HS-27A (cell line): ENCODE measurements at regions not wholly inside any gene's neighbourhood (a gene's known extent, or its start where the extent isn't known, plus 50 kb on each side); places are given as distances from the start of the nearest gene placed in this dataset.

Source experiments
- DNase-seq: peaks from one replicate; pipeline ENCODE4 v3.0.0-alpha.2; 2012; ENCODE audit warnings: low read depth, missing footprints

DNA sequence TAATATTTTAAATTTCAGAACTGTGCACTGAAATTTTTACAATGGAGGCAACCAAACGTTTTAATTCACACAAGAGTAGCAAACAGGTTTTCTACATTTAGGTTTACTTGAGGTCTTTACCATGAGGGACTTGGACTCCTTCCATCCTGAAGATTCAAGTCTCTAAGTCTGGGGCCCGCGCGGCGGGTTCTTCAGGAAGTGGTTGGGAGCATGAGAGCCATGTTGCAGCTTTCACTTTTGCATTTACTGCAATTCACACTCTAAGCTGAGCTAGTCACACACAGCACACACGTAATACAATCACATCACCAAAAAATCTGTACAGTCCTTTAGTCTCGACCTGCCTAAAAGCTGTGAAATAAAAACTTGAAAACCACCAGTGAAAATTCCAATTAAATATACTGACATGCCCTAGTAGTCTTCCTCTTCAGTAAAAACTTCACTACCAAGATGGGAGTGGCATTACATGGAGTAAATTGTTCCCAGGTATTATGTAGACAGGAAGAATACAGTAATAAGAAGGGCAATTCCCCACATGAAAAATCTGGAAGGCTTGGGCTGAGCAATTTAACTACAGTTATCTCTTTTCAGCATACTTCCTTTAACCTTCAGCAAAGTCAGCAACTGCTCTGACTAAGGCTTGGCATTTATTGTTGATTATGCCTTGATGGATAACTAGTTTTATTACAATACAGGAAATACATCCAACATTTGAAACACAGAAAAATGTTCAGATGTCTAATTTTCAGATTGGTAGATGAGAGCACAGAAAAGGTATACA lies 571.1 kb upstream of the DIPK2B start:
- no peak for DNase-seq

DNA sequence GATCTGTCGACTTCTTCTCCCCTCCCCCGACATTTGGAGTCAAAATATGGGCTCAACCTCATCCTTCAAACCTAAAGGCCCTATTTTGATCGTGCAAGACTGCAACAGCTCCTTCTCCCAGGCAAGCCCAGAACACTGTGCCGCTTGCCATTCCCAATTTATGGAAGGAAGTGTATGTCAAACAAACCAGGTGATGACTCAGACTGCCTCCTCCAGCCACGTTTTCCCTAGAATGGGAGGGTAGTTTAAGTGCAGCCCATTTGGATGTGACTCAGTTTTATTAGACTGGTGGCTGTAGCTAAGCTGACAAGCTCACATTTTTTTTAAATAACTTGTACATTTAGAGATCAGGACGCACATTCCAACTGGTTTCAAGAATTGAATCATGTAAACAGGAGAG lies 570.4 kb upstream of the DIPK2B start:
- DNase-seq = peak; percentile 79

DNA sequence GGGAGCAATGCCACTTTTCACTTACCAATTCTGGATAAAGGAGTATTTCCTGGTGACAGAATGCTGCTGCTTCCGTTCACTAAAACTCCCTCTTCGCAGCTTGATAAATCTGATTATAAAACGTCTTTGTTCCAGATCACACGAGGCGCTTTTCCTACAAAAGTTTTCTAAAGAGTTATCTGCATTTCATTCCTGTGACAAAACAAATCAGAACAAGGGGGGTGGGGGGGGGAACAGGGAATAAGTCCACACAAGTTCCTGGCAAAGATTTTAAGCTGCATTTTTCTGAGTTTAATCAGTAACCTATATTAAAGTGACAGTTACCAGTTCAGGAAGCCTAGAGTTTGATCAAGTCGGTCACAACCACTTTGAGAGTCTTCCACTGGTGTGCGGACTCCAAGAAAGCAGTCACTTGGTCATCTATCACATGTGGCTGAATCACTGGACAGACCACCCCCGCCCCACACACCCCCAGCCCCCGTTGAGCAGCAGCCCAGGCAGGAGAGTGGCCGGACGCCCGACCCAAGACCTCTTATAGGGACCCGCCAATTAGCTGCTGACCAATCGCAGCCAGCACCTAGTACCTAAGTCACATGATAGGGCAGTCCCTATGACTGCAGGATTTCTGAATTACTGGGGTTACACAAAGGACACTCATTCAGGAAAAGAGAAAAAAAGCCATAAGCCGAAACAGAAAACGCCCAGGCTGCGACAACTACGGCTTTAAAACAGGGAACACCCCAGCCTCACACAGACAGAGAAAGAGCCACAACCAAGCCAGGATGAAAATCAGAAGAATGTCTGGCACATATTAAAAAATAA lies 569.3 kb upstream of the DIPK2B start:
- DNase-seq = peak; percentile 55

DNA sequence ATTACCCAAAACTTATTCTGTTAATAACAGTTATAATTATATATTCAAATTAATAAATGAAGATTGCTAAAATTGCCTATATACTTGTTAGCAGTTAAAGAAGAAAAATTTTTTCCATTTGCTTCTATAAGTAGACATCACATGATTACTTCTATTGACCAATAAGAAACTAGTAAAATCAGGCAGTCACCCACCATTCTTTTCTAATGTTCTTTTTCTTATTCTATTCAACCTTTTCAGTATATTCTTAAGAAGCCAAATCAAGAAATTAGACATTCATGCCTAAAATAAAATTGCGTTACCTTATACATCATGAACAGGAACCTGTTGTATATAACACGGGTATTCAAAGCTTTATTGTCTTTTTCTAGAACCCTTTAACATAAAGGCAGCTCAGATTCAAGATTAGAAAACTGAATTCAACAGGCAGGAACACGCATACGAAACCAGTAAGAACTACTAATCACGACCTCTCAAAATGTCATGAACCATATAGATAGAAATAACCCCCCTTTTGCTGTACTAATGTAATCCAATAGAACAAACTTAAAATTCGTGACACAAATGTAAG lies 568.1 kb upstream of the DIPK2B start:
- DNase-seq = no peak

DNA sequence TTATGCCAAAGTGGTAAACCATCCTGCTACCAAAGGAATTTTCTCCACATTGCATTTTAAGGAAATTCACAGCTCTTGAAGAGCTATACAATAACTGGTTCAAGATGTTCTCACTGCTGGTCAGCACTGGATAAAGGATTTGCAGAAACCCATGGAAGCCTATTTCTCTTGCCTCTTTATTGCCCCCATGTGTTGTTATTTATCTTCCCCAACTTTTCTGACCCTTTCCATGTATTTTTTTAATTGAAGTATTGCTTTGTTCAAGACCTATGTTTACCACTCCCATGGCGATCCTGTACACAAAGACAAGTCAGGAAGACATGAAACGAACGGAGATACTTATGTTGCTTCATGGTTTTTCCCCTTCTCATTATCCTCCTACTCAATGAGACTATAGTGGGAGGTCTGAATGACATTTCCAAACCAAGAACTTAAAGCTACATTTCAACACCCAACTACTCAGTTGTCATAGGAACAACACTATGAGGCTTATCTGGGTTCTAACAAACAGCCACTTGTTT lies 566.4 kb upstream of the DIPK2B start:
- DNase-seq = no peak

DNA sequence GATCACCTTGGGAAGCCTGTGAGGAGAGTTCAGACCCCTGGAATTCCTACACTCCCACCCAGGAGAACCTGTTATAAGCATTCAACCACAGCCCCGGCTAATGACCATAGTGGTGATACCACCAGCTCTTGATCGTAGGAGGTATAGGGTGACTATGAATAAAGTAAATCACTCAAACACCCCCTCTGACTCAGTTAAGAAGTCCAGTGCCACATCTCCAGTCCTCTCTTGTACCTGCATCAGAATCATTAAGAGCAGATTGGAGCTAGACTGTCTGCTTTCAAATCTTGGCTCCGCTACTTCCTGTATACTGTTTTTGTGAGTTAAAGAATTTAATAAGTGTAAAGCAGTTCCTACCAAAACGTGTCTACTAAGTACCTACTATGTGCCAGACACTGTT lies 565.1 kb upstream of the DIPK2B start:
- no peak for DNase-seq

DNA sequence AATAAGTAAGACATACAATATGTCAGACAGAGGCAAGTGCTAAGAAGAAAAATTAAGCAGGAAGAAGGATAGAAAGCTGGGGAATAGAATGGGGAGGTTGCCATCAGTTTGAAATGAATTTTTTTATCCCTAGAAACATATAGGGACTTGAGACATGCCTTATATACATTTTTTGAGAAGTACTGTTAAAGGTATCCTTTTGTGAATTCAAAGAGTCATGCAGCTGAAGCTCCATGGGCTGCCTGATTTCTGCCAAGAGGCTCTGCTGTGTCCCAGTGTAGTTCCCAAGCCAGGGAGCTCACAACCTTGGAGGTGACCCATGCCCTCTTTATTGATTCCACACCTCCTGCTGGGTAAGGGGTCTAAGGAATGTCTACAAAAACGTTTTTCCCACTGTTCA lies 564.6 kb upstream of the DIPK2B start:
- no peak for DNase-seq

DNA sequence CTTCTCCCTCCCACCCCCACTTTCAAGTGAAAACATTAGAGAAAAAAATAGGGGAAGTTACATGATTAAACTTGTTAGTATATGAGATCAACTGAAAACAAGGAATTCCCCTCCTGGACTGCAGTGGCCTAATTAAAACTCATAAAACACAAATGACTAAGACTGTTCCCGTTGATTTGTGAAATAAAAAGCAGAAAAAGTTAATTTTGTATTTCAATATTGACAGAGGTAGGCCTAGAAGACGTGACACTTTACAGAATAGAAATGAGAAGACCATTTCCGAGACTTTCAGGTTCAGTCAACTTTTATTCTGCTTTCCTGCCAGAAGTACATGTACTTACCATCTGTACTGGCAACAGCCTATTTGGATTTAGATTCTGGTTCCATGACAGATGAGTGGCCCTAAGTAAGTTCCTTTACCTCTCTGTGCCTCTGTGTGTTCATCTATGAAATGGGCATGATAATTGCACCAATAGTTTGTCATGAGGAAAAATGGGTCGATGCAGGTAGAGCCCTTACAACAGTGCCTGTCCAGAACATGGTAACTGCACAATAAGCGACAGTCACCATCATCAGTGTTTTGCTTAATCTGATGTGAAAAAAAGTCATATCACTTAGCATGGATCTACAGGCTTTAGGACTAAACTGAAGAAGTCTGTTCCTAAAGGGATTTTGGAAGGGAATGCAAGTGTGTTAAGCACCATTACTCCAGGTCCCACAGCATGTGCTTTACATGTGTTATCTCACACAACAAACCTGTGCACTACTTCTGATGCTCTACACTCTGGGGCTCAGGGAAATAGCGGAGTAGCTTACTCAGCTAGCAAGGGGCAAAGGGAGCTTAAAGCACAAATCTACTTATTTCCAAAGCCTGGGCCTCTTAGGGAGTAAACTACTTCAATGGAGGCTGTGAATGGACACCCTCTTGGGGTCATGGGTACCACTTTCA lies 562.3 kb upstream of the DIPK2B start:
- no peak for DNase-seq

DNA sequence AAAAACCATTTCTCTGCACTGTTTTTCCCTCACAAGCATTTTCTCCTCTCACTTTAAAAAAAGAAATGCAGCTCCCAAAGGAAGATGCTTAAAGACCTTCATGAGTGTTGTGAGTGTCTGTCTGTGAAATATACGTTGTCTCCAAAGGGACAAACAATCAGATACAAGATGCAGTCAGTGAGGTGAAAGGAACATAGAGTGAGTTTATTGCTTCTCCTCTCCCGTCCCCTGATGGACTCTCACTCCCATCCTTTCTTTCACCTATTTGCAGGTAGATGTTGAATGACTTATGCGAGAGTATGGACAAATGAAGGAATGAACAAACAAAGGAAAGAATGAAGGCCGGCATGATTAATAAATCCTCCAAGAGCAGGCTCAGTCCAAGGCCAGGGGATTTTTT lies 561.2 kb upstream of the DIPK2B start:
- DNase-seq = no peak

DNA sequence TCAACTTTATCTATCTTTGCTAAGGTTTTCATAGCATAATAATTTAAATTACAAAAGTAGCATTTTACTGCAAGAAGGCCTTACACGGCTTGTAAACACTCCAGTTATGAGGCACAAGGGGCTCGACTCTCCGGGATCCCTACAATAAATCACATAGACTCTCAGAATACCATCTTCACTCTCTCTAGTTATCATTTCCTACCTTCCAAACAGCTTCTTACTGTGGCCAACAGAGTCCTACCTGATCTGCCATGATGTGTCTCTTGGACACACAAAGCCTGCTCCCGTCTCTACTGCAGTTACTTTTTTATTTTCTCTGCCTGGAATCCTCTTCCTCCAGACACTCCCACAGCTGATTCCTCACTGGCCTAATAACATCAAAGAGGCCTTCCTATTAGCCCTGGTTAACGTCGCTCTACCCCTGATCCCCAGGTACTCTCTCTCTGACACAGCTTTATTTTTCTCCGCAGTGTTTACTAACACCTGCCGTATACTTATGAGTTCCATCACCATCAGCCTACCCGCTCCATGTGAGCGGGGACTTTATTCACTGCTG lies 559.6 kb upstream of the DIPK2B start:
- no peak for DNase-seq

DNA sequence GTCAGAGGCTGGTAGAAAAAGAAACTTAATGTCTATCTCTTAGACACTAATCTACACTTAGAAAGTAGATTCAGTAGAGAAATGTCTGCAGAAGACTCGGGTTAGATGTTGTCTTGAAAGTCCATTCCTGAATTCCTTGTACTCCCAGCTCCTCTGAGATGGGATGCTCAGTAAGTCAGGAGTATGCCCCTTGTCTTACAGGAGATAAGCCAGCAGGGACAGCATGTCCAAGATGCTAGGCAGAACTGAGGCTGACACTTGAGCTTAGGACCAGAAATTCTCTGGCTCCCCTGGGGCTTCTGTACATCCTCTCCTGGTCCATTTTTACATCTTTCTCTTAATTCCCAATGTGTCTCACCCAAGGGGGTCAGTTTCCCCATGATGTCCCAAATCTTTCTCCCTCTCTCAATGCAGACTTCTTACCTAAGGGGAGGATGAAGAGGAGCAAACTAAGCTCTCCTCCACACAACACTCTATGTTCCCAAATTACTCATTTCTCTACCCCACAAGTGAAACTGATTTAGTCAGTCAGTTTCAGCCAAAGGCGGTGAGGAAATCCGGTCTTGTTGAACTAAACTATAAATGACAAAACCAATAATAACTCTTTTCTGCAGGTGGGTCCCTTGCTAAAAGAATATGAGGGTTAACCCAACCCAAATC lies 558.2 kb upstream of the DIPK2B start:
- no peak for DNase-seq

DNA sequence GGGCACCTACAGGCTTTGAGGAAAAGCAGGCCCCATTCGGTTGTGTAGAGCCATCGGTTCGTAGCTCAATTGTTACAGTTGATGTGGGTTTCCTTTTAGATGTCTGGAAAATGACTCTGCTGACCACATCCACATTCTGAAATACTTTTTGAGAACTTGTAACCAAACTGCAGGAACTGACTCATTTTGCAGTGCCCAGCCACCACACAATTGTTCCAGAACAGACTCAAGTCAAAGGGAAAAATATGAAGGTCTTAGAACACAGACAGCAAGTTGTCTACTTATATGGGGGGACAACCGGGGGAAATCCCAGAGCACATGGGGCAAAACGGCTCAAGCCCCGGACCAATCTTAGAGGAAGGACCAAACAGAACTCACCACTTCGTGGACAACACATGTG lies 557.6 kb upstream of the DIPK2B start:
- peak; percentile 59 for DNase-seq

DNA sequence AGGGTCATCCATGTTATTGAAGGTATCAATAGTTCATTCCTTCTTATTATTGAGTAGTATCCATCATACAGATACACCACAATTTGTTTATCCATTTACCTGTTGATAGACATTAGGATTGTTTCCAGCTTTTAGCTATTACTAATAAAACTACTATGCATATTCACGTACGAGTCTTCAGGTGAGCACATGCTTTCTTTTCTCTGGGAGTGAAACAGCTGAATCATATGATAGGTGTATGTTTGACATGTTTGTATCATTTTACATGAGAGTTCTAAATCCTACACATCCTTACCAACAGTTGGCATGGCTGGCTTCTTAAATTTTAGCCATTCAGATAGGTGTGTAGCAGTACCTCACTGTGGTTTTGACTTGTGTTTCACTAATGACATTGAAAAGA lies 556.6 kb upstream of the DIPK2B start:
- DNase-seq = no peak

DNA sequence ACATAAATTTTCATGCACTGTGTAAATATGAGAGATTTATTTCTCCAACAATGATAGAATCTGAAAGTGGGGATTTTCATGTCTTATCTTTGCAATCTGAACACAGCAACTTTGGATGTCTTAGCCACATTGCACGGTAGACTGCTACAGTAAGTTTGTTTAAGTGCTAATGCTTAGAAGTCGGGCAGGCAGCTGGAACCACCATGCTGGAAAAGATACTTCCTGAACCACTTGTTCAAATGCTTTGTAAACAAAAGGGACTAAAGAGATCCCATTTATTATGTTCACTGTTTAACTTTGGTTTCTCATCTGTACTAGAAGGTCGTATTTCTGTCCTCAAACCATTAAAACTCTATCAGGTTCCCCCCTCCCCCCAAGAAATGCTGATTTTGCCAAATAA lies 555.9 kb upstream of the DIPK2B start:
- no peak for DNase-seq

DNA sequence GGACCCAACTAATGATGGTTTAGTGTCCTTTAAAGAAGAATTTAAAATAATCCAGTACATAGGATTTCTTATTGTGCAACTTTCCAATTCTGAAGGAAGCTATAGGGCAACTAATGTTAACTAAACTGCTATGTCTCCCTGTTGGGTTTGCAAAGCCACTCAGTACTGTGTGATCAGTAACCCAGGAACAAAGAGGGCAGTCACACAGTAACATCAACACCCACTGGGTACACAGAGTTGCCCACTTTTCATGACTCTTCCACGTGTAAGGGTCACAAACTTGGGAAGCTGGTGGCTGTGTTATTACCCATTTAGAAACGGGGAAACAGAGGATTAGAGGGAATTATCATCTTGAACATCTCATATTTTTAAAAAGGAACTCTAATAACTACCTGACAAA lies 555.0 kb upstream of the DIPK2B start:
- no peak for DNase-seq

DNA sequence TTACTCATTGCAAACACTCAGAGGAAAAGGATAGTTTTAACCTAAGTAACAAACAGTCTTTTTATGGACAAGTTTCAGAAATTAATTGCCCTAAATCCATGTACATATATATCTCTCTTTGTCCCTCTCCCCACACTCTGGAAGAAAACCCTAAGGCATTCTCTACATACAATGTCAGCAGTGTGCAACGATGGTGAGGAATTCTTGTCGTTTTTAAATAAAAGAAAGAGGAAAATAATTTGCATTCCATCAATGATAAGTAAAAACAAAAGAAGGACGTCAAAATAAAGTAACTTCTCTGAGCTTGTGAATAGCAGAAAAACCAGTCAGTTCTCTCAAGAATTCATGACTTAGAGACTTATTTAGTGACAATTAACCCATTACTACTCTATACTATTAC lies 550.5 kb upstream of the DIPK2B start:
- no peak for DNase-seq

DNA sequence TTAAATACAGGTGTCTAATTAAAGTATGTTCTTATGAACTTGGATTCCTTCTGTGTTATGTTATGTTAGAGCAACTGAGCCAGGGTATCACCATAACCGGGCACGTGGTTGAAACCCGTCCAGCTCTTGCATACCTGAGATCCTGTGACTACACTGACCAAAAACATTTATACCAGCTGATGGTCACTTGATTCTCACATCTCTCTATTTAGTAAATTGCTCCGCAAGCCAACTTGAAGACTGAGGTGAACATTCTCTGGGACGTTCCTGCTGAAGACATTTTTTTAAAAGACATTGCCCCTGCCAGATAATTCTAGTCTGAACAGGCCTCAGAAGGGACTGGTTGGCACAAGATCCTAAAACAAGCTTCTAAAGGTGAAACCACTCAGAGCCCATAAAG lies 550.0 kb upstream of the DIPK2B start:
- DNase-seq = no peak

DNA sequence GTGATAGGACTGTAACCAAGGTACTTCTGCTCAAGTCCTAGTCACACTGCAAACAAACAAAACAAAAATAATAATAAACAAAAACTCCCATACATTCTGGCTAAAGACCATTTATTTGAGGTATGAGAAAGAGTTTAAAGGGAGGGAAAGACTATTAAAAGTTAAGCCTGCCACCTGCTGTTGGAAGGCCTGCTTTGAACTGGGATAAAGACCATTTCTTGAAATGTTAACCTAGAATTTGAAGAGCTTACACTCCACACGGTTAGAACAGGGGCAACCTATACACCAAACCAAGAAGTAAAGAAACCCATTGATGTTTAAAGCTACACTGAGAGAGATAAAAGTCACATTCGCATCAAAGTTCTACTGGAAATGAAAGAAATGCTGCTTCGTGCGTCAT lies 548.7 kb upstream of the DIPK2B start:
- DNase-seq = no peak

DNA sequence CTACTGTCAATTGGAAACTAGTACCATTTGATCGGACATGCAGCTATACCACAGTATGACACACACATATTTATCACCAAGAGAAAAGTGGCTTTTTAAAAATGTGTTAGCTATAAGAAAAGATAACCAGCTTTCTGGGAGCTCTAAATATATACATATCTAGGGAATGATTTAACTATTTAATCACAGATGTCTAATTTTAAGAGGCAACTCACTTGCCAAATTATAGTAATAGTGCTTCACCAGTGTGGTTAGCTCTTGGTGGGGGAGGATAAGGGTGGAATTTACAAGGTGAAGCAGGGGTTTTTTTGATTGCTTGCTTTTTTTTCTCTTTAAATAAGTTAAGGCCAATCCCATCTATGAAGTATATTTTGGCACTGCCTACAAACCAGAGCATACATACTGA lies 547.7 kb upstream of the DIPK2B start:
- no peak for DNase-seq

DNA sequence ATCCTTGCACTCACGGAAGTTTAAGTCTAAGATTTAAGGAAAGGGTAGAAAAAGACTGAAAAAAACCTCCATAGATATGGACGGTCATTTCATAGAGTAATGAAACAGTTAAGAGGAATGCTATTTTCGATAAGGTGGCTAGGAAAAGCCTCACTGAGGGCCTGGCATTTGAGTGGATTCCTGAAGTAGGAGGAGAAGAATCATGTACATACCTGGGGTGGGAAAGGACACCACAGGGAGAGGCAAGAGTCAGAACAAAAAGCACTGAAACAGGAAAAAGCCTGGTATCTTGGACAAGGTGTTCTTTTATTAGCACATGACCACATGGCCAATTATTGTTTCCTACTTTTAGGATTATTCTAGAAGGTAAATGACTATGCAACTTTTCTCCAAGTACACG lies 547.2 kb upstream of the DIPK2B start:
- DNase-seq = no peak

DNA sequence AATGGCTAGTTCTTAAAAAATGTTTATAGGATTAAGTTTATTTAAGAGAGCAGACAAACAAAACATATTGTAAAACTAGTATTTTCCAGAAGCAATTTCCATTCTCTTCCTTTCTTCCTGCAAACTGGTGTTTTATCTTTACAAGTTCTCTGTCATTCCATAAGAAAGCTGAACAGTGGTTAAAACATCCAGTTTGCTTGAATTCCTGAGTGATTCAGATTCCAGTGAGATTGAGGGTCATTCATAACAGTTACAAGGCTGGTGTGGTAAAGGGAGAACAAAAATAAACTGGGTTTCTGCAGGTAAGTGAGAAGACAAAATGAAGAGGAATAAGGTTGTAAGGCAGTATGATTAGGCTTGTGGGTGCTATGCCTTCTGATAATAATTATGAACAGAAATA lies 544.8 kb upstream of the DIPK2B start:
- no peak for DNase-seq
